ENCODE measurements at regions not wholly inside any gene's neighbourhood (a gene's known extent, or its start where the extent isn't known, plus 50 kb on each side); places are given as distances from the start of the nearest gene placed in this dataset.

DNA sequence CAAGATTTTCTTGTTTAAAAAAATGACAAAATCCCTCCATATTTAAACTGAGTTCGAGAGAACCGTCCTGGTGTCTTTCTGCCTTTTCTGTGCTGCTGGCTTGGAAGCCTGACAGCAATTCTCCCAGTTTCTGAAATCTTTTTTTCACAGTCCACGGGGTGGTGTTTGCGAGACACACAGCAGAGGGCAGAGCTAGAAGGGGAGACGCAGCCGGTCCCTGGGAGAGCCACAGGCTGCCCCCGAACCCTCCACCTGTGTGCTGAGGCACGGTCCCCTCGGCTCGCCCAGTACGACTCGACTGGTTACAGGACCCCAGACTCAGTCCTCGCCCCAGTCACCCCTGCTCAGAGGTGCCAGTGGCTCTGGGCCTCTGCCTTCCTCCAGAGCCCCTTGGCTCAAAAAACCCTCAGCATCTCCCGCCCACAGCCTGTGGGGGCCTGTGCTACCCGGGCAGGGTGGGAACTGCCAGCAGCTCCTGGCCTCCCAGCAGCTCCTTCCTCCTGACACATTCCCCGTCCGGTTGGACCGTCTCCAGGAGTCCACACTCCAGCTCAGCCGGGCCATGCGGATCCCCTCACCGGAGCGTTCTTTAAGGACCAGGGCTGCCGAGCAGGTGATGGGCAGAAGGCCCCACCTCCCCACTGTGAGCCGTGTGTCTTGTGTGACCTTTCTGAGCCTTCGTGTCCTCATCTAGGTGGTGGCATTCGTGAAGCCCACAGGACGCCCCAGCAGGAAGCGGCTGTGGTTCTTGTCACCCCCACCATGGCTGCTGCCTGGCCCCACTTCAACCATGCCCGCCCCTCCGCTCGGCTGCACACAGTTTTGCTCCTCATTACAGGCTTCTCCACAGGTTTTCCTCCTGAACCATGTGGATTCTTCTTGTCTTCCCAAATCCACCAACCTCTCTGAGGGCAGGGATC lies 52.3 kb upstream of the EN2 start:
- Histone ChIP-seq H3K27me3 (ENCODE audit: insufficient read depth, low read length) (no peaks in the 10 kb centered on the region), H2BK5ac (ENCODE audit: insufficient read length, low read length) (no peak overlapping the region), H3K14ac (ENCODE audit: insufficient read depth, low read length) (no peak overlapping the region), H3K9ac (ENCODE audit: extremely low read depth, insufficient read length, low read length) (no peak overlapping the region), H2BK15ac (ENCODE audit: low read depth, low read length) (no peak overlapping the region), H4K5ac (ENCODE audit: insufficient read length, low read depth, low read length) (no peak overlapping the region), H2BK120ac (ENCODE audit: low read depth, low read length, poor library complexity, severe bottlenecking) (no peak overlapping the region), H4K20me1 (ENCODE audit: control insufficient read depth, insufficient read depth, insufficient read length) (peaks cover 3% of the 10 kb centered on the region), H3K9me3 (ENCODE audit: control insufficient read depth, low read depth, low read length) (no peaks in the 10 kb centered on the region), H3K4me2 (ENCODE audit: insufficient read depth, insufficient read length, low read length) (no peak overlapping the region), H3K56ac (ENCODE audit: insufficient read length, low read depth, low read length) (no peak overlapping the region), H3K23me2 (ENCODE audit: insufficient read length, low read depth, low read length, poor library complexity, severe bottlenecking) (no peaks in the 10 kb centered on the region), H3K79me1 (ENCODE audit: insufficient read depth, low read depth, low read length, poor library complexity, severe bottlenecking) (no peaks in the 10 kb centered on the region), H4K8ac (replicated peaks; ENCODE audit: insufficient read length, low read depth, low read length) (no peak overlapping the region), H2AK5ac (ENCODE audit: insufficient read length, low read length) (no peak overlapping the region), H2BK12ac (ENCODE audit: insufficient read length, low read depth, low read length) (no peak overlapping the region), H3K4ac (ENCODE audit: low read depth, low read length) (no peak overlapping the region), H3K4me1 (ENCODE audit: insufficient read depth, low read length) (no peaks in the 10 kb centered on the region; the same call in 1 of the 2 replicates), H2BK20ac (ENCODE audit: low read depth, low read length, poor library complexity, severe bottlenecking) (no peak overlapping the region), H3K23ac (ENCODE audit: insufficient read length, low read depth, low read length) (no peak overlapping the region), H2AFZ (ENCODE audit: low read length) (no peak overlapping the region), H4K91ac (ENCODE audit: insufficient read length, low read depth, low read length) (no peak overlapping the region), H3K18ac (ENCODE audit: insufficient read length, low read depth, low read length) (no peak overlapping the region), H3K27ac (ENCODE audit: insufficient read length, low read depth, low read length) (no peak overlapping the region), H3T11ph (ENCODE audit: low read length) (no peak overlapping the region), H3K79me2 (ENCODE audit: insufficient read depth, low read length) (no peaks in the 10 kb centered on the region)
- Mint-ChIP-seq H3K9me3 (peaks cover 2 to 8% of the 10 kb centered on the region in 2 experiments; a peak in 3 of 5 replicates), H3K4me3 (no peak overlapping the region), H3K27me3 (ENCODE audit: low read depth) (peaks cover 59% of the 10 kb centered on the region), H3K27ac (peak overlapping the region in 1 of 3 experiments; percentile 43; a peak in 2 of 7 replicates), H3K4me1 (peaks cover 11% of the 10 kb centered on the region in 2 experiments), H3K36me3 (ENCODE audit: insufficient read depth in 1 of 3, low read depth in 3 of 3) (peaks cover 0 to 5% (median 0%) of the 10 kb centered on the region in 3 experiments; a peak in 1 of 7 replicates)
- WGBS (ENCODE audit: extremely low coverage, insufficient read length, low lambda C conversion rate) = no CpG with 5 or more reads among the region's 31 CpGs
- DNase-seq = peak; percentile 40
- TF ChIP-seq, protein P1, sequence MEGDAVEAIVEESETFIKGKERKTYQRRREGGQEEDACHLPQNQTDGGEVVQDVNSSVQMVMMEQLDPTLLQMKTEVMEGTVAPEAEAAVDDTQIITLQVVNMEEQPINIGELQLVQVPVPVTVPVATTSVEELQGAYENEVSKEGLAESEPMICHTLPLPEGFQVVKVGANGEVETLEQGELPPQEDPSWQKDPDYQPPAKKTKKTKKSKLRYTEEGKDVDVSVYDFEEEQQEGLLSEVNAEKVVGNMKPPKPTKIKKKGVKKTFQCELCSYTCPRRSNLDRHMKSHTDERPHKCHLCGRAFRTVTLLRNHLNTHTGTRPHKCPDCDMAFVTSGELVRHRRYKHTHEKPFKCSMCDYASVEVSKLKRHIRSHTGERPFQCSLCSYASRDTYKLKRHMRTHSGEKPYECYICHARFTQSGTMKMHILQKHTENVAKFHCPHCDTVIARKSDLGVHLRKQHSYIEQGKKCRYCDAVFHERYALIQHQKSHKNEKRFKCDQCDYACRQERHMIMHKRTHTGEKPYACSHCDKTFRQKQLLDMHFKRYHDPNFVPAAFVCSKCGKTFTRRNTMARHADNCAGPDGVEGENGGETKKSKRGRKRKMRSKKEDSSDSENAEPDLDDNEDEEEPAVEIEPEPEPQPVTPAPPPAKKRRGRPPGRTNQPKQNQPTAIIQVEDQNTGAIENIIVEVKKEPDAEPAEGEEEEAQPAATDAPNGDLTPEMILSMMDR (conservative IDR thresholded peaks at IDR 0.05) = peak; percentile 46; the same call in 2 of the 3 replicates

Data from H9 (cell line).